ENCODE measurements at regions not wholly inside any gene's neighbourhood (a gene's known extent, or its start where the extent isn't known, plus 50 kb on each side); places are given as distances from the start of the nearest gene placed in this dataset.

GRCh38 chr11:41955635-41956400 is 496.4 kb upstream of the LRRC4C start:
- no peak for TF ChIP-seq CTCF (IDR thresholded peaks at IDR 0.05)
- no peak for TF ChIP-seq POLR2A (IDR thresholded peaks at IDR 0.05)

Measured in Peyer's patch (tissue), 4 donors.